ENCODE measurements at regions not wholly inside any gene's neighbourhood (a gene's known extent, or its start where the extent isn't known, plus 50 kb on each side); places are given as distances from the start of the nearest gene placed in this dataset.
A peak's percentile ranks its signal among the peaks of the same experiment; 100 is the strongest.
"Not testable (repeated sequence)": the region's sequence is repeated elsewhere in the genome, so short reads cannot be mapped to it uniquely, and the experiment has no call there.

- no peak for DNase-seq
Measured at GRCh38 chr18:1047406-1047805, 142.7 kb downstream of the ADCYAP1 start.

GRCh38 chr18:1048032-1048431, 143.4 kb downstream of the ADCYAP1 start:
- no peak for DNase-seq

GRCh38 chr18:1049173-1049572, 144.5 kb downstream of the ADCYAP1 start:
- DNase-seq: no peak

GRCh38 chr18:1050012-1050657, 145.5 kb downstream of the ADCYAP1 start:
- no peak for DNase-seq

- DNase-seq: no peak
Measured at GRCh38 chr18:1052301-1052700, 147.6 kb downstream of the ADCYAP1 start.

- DNase-seq: no peak
Measured at GRCh38 chr18:1053331-1054315, 149.0 kb downstream of the ADCYAP1 start.

- no peak for DNase-seq
Measured at GRCh38 chr18:1056404-1056803, 151.7 kb downstream of the ADCYAP1 start.

GRCh38 chr18:1057367-1057766, 152.7 kb downstream of the ADCYAP1 start:
- no peak for DNase-seq

GRCh38 chr18:1062588-1062987, 157.9 kb downstream of the ADCYAP1 start:
- DNase-seq: no peak

GRCh38 chr18:1075322-1075721, 170.7 kb downstream of the ADCYAP1 start:
- no peak for DNase-seq

GRCh38 chr18:1075876-1076275, 171.2 kb downstream of the ADCYAP1 start:
- no peak for DNase-seq

GRCh38 chr18:1078301-1078700, 173.6 kb downstream of the ADCYAP1 start:
- DNase-seq: no peak

GRCh38 chr18:1083675-1084074, 179.0 kb downstream of the ADCYAP1 start:
- DNase-seq: not testable (repeated sequence)

- no peak for DNase-seq
Measured at GRCh38 chr18:1090758-1091157, 186.1 kb downstream of the ADCYAP1 start.

- DNase-seq: no peak
Measured at GRCh38 chr18:1092228-1092627, 187.6 kb downstream of the ADCYAP1 start.

- no peak for DNase-seq
Measured at GRCh38 chr18:1094409-1094808, 189.7 kb downstream of the ADCYAP1 start.

GRCh38 chr18:1097991-1098735, 193.5 kb downstream of the ADCYAP1 start:
- DNase-seq: not testable (repeated sequence)

- DNase-seq: no peak
Measured at GRCh38 chr18:1102848-1103247, 198.2 kb downstream of the ADCYAP1 start.

GRCh38 chr18:1103537-1103936, 198.9 kb downstream of the ADCYAP1 start:
- no peak for DNase-seq

GRCh38 chr18:1104181-1104881, 199.7 kb downstream of the ADCYAP1 start:
- DNase-seq: peak; percentile 43

GRCh38 chr18:1124495-1124894, 219.8 kb downstream of the ADCYAP1 start:
- no peak for DNase-seq

- DNase-seq: no peak
Measured at GRCh38 chr18:1133541-1133940, 228.9 kb downstream of the ADCYAP1 start.

GRCh38 chr18:1147730-1148129, 243.1 kb downstream of the ADCYAP1 start:
- DNase-seq: no peak

Measured in right forelimb (tissue), 1 donor.